ENCODE measurements at regions not wholly inside any gene's neighbourhood (a gene's known extent, or its start where the extent isn't known, plus 50 kb on each side); places are given as distances from the start of the nearest gene placed in this dataset.

DNA sequence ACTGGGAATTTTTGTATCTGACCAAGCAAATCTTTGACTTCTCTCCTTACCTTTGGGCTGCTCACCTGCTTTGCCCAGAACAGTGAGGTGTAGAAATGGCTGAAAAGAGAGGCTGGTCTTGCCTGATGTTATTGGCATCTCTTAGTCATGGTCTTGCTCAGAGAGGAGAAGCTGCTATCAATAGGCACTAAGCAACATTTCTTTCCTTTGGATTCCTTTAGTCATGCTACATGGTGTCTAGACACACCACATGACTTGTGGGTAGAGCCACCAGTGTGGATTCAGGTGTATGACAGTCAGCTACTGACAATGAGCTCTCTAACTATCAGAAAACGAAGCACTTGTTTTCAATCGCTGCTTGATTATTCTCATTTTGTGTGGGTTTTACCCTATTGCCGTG lies 341.3 kb upstream of the DCC start:
- Histone ChIP-seq H3K9ac (ENCODE audit: low read depth, low read length) (no peak overlapping the region), H3K4me2 (ENCODE audit: low read length) (no peak overlapping the region), H3K27me3 (ENCODE audit: control insufficient read depth, insufficient read depth, low read length) (no peaks in the 10 kb centered on the region), H3K4me1 (ENCODE audit: control insufficient read depth, insufficient read depth, low read length) (no peaks in the 10 kb centered on the region), H3K9me3 (replicated peaks; ENCODE audit: low read length) (no peaks in the 10 kb centered on the region), H3K4me3 (ENCODE audit: low read length) (no peak overlapping the region), H3K36me3 (ENCODE audit: insufficient read depth, low read length) (no peaks in the 10 kb centered on the region)

DNA sequence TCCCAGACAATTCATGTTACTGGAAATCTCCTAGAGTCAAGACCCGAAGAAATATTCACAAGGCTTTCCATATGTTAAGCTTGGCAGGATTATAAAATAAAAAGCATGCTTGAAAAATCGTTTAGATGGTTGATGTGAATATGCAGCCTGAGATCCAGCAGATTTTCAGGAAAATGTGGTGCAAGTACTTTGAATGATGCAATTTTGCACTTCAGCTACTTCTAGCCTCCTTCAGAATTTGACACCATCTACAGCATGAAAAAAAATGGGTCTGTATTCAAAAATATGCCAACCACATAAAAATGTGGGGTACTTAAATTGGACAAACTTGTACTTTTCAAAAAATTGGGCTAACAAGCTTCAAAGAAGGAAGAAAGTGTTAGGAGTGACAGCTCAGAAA lies 340.6 kb upstream of the DCC start:
- Histone ChIP-seq H3K27me3 (ENCODE audit: control insufficient read depth, insufficient read depth, low read length) (no peaks in the 10 kb centered on the region), H3K4me2 (ENCODE audit: low read length) (no peak overlapping the region), H3K9ac (ENCODE audit: low read depth, low read length) (no peak overlapping the region), H3K9me3 (replicated peaks; ENCODE audit: low read length) (no peaks in the 10 kb centered on the region), H3K4me3 (ENCODE audit: low read length) (no peak overlapping the region), H3K4me1 (ENCODE audit: control insufficient read depth, insufficient read depth, low read length) (no peaks in the 10 kb centered on the region), H3K36me3 (ENCODE audit: insufficient read depth, low read length) (no peaks in the 10 kb centered on the region)

DNA sequence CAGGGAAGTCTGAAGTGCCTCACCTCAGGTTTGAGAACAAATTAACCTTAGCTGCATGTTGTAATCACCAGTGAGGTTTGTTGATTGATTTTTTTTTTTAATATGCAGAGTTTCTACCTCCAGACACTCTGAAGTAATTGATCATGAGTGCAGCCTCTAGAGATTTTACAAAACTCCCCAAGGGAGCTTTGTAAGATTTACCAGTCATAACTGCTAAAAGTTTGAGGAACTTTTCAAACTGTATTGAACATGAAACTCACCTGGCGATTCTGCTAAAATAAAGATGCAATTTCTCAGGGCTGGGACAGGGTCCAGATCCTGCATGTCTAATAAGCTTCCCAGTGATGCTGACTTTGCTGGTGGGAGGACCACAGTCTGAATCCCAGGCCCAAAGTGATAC lies 339.6 kb upstream of the DCC start:
- no peaks in the 10 kb centered on the region for H3K27me3 ChIP-seq (ENCODE audit: control insufficient read depth, insufficient read depth, low read length)
- H3K36me3 ChIP-seq (ENCODE audit: insufficient read depth, low read length) = no peaks in the 10 kb centered on the region
- H3K4me2 ChIP-seq (ENCODE audit: low read length) = no peak overlapping the region
- H3K9ac ChIP-seq (ENCODE audit: low read depth, low read length) = no peak overlapping the region
- H3K4me1 ChIP-seq (ENCODE audit: control insufficient read depth, insufficient read depth, low read length) = no peaks in the 10 kb centered on the region
- H3K4me3 ChIP-seq (ENCODE audit: low read length) = no peak overlapping the region
- no peaks in the 10 kb centered on the region for H3K9me3 ChIP-seq (replicated peaks; ENCODE audit: low read length)

DNA sequence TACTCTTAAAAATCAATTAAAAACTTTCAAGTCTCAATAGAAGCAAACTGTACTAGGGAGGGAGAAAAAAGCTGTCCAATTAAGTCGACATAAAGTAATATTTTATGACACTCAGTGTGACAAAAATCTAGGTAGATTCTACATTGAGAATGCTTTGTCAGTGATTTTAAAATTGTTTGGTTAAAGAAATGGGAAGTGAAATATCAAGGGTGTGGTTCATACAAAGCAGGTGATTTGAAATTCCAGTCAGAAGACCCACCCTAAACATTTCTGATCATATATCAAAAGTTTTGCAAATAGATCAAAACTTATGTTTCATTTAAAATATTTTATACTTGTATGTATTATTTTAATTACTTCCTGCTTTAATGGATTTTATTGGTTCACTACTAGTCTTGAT lies 338.9 kb upstream of the DCC start:
- Histone ChIP-seq H3K9ac (ENCODE audit: low read depth, low read length) (no peak overlapping the region), H3K4me3 (ENCODE audit: low read length) (no peak overlapping the region), H3K27me3 (ENCODE audit: control insufficient read depth, insufficient read depth, low read length) (no peaks in the 10 kb centered on the region), H3K4me2 (ENCODE audit: low read length) (no peak overlapping the region), H3K36me3 (ENCODE audit: insufficient read depth, low read length) (no peaks in the 10 kb centered on the region), H3K4me1 (ENCODE audit: control insufficient read depth, insufficient read depth, low read length) (no peaks in the 10 kb centered on the region), H3K9me3 (replicated peaks; ENCODE audit: low read length) (no peaks in the 10 kb centered on the region)

DNA sequence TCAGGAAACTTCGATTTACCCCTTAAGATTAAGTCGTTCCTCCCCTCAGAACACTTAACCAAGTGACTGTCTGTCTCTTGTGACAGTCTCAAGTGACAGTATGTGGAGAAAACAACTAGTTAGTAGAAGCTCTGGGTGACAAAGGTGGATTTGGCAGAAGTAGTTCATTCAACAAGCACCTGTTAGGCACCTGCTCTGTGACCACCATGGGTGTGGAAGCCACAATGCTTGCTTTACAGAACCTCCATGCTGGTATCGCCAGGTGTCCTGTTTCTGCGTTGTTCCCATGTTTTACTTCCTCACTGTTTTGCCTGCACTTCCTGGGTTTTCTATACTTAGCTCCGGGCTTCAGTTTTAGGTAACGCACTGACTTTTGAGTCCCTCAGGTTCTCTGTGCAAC lies 337.4 kb upstream of the DCC start:
- H3K9ac ChIP-seq (ENCODE audit: low read depth, low read length) = no peak overlapping the region
- no peaks in the 10 kb centered on the region for H3K36me3 ChIP-seq (ENCODE audit: insufficient read depth, low read length)
- H3K4me1 ChIP-seq (ENCODE audit: control insufficient read depth, insufficient read depth, low read length) = no peaks in the 10 kb centered on the region
- no peak overlapping the region for H3K4me2 ChIP-seq (ENCODE audit: low read length)
- H3K9me3 ChIP-seq (replicated peaks; ENCODE audit: low read length) = no peaks in the 10 kb centered on the region
- no peaks in the 10 kb centered on the region for H3K27me3 ChIP-seq (ENCODE audit: control insufficient read depth, insufficient read depth, low read length)
- no peak overlapping the region for H3K4me3 ChIP-seq (ENCODE audit: low read length)

DNA sequence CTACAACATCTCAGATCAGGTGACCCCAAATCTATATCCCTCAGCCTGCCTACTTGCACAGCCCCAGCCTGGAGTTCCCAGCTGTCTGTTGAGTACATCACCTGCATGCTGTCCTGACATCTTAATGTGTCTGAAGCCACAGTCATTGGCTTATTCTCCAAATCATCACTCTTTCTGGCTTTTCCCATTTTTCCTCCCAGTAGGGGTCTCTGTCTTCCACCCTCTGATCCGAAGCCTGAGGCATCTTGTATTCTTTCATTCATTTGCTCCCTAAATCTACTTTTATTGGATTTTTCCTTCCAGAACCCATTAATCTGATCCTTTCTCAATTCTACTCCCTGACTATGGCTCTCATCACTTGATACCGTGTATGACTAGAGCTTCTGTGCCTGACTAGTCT lies 332.9 kb upstream of the DCC start:
- no peak overlapping the region for H3K4me2 ChIP-seq (ENCODE audit: low read length)
- H3K9ac ChIP-seq (ENCODE audit: low read depth, low read length) = no peak overlapping the region
- H3K36me3 ChIP-seq (ENCODE audit: insufficient read depth, low read length) = no peaks in the 10 kb centered on the region
- no peaks in the 10 kb centered on the region for H3K9me3 ChIP-seq (replicated peaks; ENCODE audit: low read length)
- H3K4me3 ChIP-seq (ENCODE audit: low read length) = no peak overlapping the region
- H3K4me1 ChIP-seq (ENCODE audit: control insufficient read depth, insufficient read depth, low read length) = no peaks in the 10 kb centered on the region
- H3K27me3 ChIP-seq (ENCODE audit: control insufficient read depth, insufficient read depth, low read length) = no peaks in the 10 kb centered on the region

DNA sequence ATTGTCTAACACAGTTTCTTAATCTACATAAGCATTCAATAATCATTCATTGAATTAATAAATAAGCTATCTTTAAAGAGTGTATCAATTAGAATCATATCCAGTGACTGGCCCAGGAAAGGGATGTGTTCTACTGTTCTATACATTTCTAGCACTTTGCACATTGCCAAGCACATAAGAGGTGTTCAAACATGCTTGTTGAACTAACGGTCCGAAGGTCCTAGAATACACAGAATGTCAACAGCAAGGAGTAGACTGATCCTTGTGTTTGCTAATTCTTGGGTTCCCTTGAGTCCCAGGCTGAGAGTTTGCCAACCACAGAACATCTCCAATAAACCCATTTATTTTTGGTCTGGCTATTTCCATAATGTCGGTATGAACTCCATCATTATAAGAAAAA lies 331.7 kb upstream of the DCC start:
- no peak overlapping the region for H3K4me3 ChIP-seq (ENCODE audit: low read length)
- H3K4me1 ChIP-seq (ENCODE audit: control insufficient read depth, insufficient read depth, low read length) = no peaks in the 10 kb centered on the region
- H3K9me3 ChIP-seq (replicated peaks; ENCODE audit: low read length) = no peaks in the 10 kb centered on the region
- no peaks in the 10 kb centered on the region for H3K27me3 ChIP-seq (ENCODE audit: control insufficient read depth, insufficient read depth, low read length)
- no peak overlapping the region for H3K9ac ChIP-seq (ENCODE audit: low read depth, low read length)
- H3K4me2 ChIP-seq (ENCODE audit: low read length) = no peak overlapping the region
- no peaks in the 10 kb centered on the region for H3K36me3 ChIP-seq (ENCODE audit: insufficient read depth, low read length)

DNA sequence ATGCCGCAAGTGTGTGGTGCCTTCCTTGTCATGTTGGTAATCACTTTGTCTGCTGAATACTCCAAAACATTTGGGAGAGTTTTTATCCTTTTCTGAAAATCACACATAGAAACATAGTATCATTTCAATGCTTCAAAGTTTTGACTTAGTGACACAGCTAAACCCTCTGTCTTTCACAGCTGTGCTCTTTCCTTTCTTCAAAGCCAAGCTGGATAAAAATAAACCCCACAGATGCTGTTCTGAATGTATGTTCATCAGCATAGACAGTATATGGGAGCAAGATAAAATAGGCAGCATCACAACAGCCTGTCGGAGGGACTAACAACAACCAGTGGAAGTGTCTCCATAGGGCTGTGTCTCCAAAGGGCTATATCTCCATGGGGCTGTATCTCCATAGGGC lies 331.3 kb upstream of the DCC start:
- Histone ChIP-seq H3K9ac (ENCODE audit: low read depth, low read length) (no peak overlapping the region), H3K4me1 (ENCODE audit: control insufficient read depth, insufficient read depth, low read length) (no peaks in the 10 kb centered on the region), H3K4me2 (ENCODE audit: low read length) (no peak overlapping the region), H3K9me3 (replicated peaks; ENCODE audit: low read length) (no peaks in the 10 kb centered on the region), H3K36me3 (ENCODE audit: insufficient read depth, low read length) (no peaks in the 10 kb centered on the region), H3K4me3 (ENCODE audit: low read length) (no peak overlapping the region), H3K27me3 (ENCODE audit: control insufficient read depth, insufficient read depth, low read length) (no peaks in the 10 kb centered on the region)

DNA sequence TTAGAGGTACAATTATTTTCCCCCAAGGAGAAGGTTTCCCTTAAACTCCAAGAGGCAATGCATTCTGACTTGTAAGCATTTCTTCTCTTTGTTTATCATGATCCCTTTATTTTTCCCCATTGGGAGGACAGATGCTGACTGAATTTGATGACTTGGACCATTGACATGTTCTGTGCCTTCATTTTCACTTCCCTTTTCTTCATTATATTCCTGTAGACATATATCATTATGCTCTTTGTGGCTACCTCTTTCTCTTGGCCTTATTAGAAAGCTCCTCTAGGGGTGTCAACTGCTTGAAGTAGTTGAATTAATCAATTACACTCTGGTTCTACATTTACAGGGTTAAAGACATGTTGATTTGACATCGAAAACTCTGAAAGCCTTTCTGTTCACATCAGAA lies 330.0 kb upstream of the DCC start:
- H3K9ac ChIP-seq (ENCODE audit: low read depth, low read length) = no peak overlapping the region
- H3K27me3 ChIP-seq (ENCODE audit: control insufficient read depth, insufficient read depth, low read length) = no peaks in the 10 kb centered on the region
- no peak overlapping the region for H3K4me2 ChIP-seq (ENCODE audit: low read length)
- peaks cover 2% of the 10 kb centered on the region for H3K9me3 ChIP-seq (replicated peaks; ENCODE audit: low read length)
- no peaks in the 10 kb centered on the region for H3K4me1 ChIP-seq (ENCODE audit: control insufficient read depth, insufficient read depth, low read length)
- H3K4me3 ChIP-seq (ENCODE audit: low read length) = no peak overlapping the region
- no peaks in the 10 kb centered on the region for H3K36me3 ChIP-seq (ENCODE audit: insufficient read depth, low read length)

DNA sequence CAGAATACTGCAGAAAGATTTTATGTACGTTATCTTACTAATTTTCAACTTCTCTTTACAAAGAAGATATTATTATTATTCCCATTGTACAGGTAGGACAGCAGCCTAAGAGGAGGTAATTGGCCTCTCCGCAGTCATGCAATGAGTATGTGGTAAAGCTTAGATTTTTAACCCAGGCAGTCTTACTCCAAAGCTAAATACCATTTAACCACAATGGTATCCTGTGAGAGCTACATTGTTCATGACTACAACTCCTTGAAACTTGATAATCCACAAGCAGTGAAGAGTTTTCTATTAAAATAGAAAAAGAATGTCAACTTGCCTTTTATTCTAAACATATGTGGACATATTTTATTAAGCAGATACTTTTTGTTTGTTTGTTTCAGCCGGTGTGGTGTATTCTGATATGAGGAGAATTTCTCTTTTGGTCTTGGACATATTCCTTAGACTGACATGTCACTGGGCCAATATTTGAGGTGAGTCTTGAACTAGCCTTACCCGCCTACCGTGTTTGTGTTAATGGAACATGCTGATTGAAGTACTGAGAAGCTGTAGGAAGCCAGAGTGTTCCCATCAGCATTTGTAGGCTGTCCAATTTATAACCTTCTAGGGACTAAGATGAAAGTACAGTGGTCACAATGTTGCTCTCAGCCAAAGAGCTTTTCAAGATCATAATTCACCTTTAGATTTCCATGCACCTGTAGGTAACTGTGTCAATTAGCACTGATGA lies 293.9 kb upstream of the DCC start:
- Histone ChIP-seq H3K4me2 (ENCODE audit: low read length) (no peak overlapping the region), H3K4me1 (ENCODE audit: control insufficient read depth, insufficient read depth, low read length) (no peaks in the 10 kb centered on the region), H3K9ac (ENCODE audit: low read depth, low read length) (no peak overlapping the region), H3K27me3 (ENCODE audit: control insufficient read depth, insufficient read depth, low read length) (no peaks in the 10 kb centered on the region), H3K9me3 (replicated peaks; ENCODE audit: low read length) (peaks cover 3% of the 10 kb centered on the region), H3K36me3 (ENCODE audit: insufficient read depth, low read length) (no peaks in the 10 kb centered on the region), H3K4me3 (ENCODE audit: low read length) (no peak overlapping the region)

DNA sequence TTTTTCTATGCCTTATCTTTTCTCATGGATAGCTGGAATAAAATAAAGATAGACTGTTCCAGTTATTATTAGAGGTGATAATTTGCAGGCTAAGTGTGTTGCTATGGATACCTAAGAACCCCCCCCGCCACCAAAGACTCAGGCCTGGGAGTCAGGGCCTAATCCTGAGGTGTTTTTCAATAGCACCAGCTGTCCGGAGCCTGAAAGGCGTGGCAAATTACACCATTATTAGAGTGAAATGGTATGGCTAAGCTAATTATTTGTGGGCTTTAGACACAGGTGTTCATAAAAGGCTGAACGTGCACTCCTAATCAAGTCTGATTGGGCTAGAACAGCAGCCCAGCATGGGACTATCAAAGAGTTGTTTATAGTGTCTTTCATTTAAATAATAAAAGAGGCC lies 293.2 kb upstream of the DCC start:
- Histone ChIP-seq H3K4me3 (ENCODE audit: low read length) (no peak overlapping the region), H3K9me3 (replicated peaks; ENCODE audit: low read length) (peaks cover 3% of the 10 kb centered on the region), H3K36me3 (ENCODE audit: insufficient read depth, low read length) (no peaks in the 10 kb centered on the region), H3K4me2 (ENCODE audit: low read length) (no peak overlapping the region), H3K27me3 (ENCODE audit: control insufficient read depth, insufficient read depth, low read length) (no peaks in the 10 kb centered on the region), H3K9ac (ENCODE audit: low read depth, low read length) (no peak overlapping the region), H3K4me1 (ENCODE audit: control insufficient read depth, insufficient read depth, low read length) (no peaks in the 10 kb centered on the region)

DNA sequence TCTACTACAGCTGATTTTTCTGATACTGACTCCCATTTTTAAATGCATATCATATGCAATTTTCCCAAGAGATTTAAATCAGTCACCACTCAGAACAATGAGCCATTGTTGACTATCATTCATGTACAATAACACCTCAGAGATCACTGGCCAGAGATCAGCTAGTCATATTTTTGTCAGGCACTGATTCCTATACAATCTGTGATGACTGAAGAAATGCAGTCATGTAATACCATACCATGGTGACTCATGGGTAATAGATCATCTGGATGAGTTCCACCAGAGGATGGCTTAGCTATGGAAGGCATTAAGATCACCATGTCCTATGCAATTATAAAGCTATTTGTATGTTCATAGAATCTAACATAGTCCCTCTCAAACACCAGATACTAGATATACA lies 285.7 kb upstream of the DCC start:
- H3K4me3 ChIP-seq (ENCODE audit: low read length) = no peak overlapping the region
- no peak overlapping the region for H3K4me2 ChIP-seq (ENCODE audit: low read length)
- no peaks in the 10 kb centered on the region for H3K27me3 ChIP-seq (ENCODE audit: control insufficient read depth, insufficient read depth, low read length)
- H3K9ac ChIP-seq (ENCODE audit: low read depth, low read length) = no peak overlapping the region
- peaks cover 3% of the 10 kb centered on the region for H3K9me3 ChIP-seq (replicated peaks; ENCODE audit: low read length)
- no peaks in the 10 kb centered on the region for H3K4me1 ChIP-seq (ENCODE audit: control insufficient read depth, insufficient read depth, low read length)
- H3K36me3 ChIP-seq (ENCODE audit: insufficient read depth, low read length) = no peaks in the 10 kb centered on the region
